Vagina (tissue), 2 donors: ENCODE measurements at regions not wholly inside any gene's neighbourhood (a gene's known extent, or its start where the extent isn't known, plus 50 kb on each side); places are given as distances from the start of the nearest gene placed in this dataset.
"Not testable (repeated sequence)": the region's sequence is repeated elsewhere in the genome, so short reads cannot be mapped to it uniquely, and the experiment has no call there.

ENCODE experiments used
- POLR2AphosphoS5 ChIP-seq, 2 donors: sonication (generic); formaldehyde crosslinking; IDR thresholded peaks; one replicate each; pipeline ENCODE4 v1.9.0; 2017; ENCODE audit warnings: antibody characterized with exemption in 2 of 2, mild to moderate bottlenecking in 2 of 2, low read depth in 1 of 2; ENCODE audit not compliant: insufficient read depth in 1 of 2
- TF ChIP-seq, protein P1 (sequence below), 3 experiments: fragments of 450-650 bp in 2 of 3; fragments of 200-600 bp in 1 of 3; sonication (generic) in 1 of 3; IDR thresholded peaks; one replicate each; pipeline ENCODE4 v1.5.1; 2017 to 2019; ENCODE audit warnings: antibody characterized with exemption in 3 of 3, mild to moderate bottlenecking in 2 of 3, moderate library complexity in 2 of 3

DNA sequence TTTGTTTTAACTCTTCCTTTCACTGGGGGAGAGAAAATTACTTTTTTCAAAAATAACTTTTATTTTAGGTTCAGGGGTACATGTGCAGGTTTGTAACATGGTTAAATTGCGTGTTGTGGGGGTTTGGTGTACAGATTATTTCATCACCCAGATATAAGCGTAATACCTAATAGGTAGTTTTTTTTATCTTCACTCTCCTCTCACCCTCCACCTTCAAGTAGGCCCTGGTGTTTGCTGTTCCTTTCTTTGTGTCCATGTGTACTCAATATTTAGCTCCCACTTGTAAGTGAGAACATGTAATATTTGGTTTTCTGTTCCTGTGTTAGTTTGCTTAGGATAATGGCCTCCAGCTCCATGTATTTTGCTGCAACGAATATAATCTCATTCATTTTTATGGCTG lies 389.5 kb upstream of the PCSK5 start:
- TF ChIP-seq POLR2AphosphoS5 (IDR thresholded peaks at IDR 0.05; ENCODE audit: insufficient read depth in 1 of 2, low read depth in 1 of 2) = not testable (repeated sequence)
- TF ChIP-seq, protein P1, sequence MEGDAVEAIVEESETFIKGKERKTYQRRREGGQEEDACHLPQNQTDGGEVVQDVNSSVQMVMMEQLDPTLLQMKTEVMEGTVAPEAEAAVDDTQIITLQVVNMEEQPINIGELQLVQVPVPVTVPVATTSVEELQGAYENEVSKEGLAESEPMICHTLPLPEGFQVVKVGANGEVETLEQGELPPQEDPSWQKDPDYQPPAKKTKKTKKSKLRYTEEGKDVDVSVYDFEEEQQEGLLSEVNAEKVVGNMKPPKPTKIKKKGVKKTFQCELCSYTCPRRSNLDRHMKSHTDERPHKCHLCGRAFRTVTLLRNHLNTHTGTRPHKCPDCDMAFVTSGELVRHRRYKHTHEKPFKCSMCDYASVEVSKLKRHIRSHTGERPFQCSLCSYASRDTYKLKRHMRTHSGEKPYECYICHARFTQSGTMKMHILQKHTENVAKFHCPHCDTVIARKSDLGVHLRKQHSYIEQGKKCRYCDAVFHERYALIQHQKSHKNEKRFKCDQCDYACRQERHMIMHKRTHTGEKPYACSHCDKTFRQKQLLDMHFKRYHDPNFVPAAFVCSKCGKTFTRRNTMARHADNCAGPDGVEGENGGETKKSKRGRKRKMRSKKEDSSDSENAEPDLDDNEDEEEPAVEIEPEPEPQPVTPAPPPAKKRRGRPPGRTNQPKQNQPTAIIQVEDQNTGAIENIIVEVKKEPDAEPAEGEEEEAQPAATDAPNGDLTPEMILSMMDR (IDR thresholded peaks at IDR 0.05) = not testable (repeated sequence)
